ENCODE measurements at regions not wholly inside any gene's neighbourhood (a gene's known extent, or its start where the extent isn't known, plus 50 kb on each side); places are given as distances from the start of the nearest gene placed in this dataset.

- TF ChIP-seq, protein P1, sequence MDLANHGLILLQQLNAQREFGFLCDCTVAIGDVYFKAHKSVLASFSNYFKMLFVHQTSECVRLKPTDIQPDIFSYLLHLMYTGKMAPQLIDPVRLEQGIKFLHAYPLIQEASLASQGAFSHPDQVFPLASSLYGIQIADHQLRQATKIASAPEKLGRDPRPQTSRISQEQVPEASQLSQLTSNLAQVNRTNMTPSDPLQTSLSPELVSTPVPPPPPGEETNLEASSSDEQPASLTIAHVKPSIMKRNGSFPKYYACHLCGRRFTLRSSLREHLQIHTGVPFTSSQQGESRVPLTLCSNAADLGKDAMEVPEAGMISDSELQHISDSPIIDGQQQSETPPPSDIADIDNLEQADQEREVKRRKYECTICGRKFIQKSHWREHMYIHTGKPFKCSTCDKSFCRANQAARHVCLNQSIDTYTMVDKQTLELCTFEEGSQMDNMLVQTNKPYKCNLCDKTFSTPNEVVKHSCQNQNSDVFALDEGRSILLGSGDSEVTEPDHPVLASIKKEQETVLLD (IDR thresholded peaks at IDR 0.05): no peak
- TF ChIP-seq ZNF431 (CRISPR knock-in tag; IDR thresholded peaks at IDR 0.05): no peak
- TF ChIP-seq, protein P2, sequence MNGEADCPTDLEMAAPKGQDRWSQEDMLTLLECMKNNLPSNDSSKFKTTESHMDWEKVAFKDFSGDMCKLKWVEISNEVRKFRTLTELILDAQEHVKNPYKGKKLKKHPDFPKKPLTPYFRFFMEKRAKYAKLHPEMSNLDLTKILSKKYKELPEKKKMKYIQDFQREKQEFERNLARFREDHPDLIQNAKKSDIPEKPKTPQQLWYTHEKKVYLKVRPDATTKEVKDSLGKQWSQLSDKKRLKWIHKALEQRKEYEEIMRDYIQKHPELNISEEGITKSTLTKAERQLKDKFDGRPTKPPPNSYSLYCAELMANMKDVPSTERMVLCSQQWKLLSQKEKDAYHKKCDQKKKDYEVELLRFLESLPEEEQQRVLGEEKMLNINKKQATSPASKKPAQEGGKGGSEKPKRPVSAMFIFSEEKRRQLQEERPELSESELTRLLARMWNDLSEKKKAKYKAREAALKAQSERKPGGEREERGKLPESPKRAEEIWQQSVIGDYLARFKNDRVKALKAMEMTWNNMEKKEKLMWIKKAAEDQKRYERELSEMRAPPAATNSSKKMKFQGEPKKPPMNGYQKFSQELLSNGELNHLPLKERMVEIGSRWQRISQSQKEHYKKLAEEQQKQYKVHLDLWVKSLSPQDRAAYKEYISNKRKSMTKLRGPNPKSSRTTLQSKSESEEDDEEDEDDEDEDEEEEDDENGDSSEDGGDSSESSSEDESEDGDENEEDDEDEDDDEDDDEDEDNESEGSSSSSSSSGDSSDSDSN (IDR thresholded peaks at IDR 0.05; ENCODE audit: borderline replicate concordance in 1 of 2, low read depth in 2 of 2, low read length in 2 of 2): no peak
- TF ChIP-seq ZNF316 (IDR thresholded peaks at IDR 0.05): peak; percentile 59
- TF ChIP-seq HDAC8 (tag; IDR thresholded peaks at IDR 0.05): no peak
- 0 out of 2 replicates have a peak, but pooled peaks have one; percentile 56 for TF ChIP-seq TRIM28 (IDR thresholded peaks at IDR 0.05)
- no peak for TF ChIP-seq TGIF2 (CRISPR knock-in tag; IDR thresholded peaks at IDR 0.05)
- TF ChIP-seq, protein P3, sequence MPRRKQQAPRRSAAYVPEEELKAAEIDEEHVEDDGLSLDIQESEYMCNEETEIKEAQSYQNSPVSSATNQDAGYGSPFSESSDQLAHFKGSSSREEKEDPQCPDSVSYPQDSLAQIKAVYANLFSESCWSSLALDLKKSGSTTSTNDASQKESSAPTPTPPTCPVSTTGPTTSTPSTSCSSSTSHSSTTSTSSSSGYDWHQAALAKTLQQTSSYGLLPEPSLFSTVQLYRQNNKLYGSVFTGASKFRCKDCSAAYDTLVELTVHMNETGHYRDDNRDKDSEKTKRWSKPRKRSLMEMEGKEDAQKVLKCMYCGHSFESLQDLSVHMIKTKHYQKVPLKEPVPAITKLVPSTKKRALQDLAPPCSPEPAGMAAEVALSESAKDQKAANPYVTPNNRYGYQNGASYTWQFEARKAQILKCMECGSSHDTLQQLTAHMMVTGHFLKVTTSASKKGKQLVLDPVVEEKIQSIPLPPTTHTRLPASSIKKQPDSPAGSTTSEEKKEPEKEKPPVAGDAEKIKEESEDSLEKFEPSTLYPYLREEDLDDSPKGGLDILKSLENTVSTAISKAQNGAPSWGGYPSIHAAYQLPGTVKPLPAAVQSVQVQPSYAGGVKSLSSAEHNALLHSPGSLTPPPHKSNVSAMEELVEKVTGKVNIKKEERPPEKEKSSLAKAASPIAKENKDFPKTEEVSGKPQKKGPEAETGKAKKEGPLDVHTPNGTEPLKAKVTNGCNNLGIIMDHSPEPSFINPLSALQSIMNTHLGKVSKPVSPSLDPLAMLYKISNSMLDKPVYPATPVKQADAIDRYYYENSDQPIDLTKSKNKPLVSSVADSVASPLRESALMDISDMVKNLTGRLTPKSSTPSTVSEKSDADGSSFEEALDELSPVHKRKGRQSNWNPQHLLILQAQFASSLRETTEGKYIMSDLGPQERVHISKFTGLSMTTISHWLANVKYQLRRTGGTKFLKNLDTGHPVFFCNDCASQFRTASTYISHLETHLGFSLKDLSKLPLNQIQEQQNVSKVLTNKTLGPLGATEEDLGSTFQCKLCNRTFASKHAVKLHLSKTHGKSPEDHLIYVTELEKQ (CRISPR knock-in tag; IDR thresholded peaks at IDR 0.05): no peak
- TF ChIP-seq FOXO4 (CRISPR knock-in tag; IDR thresholded peaks at IDR 0.05): no peak
- TF ChIP-seq, protein P4, sequence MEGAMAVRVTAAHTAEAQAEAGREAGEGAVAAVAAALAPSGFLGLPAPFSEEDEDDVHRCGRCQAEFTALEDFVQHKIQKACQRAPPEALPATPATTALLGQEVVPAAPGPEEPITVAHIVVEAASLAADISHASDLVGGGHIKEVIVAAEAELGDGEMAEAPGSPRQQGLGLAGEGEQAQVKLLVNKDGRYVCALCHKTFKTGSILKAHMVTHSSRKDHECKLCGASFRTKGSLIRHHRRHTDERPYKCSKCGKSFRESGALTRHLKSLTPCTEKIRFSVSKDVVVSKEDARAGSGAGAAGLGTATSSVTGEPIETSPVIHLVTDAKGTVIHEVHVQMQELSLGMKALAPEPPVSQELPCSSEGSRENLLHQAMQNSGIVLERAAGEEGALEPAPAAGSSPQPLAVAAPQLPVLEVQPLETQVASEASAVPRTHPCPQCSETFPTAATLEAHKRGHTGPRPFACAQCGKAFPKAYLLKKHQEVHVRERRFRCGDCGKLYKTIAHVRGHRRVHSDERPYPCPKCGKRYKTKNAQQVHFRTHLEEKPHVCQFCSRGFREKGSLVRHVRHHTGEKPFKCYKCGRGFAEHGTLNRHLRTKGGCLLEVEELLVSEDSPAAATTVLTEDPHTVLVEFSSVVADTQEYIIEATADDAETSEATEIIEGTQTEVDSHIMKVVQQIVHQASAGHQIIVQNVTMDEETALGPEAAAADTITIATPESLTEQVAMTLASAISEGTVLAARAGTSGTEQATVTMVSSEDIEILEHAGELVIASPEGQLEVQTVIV (CRISPR knock-in tag; IDR thresholded peaks at IDR 0.05; ENCODE audit: borderline replicate concordance): no peak
- no peak for TF ChIP-seq ZNF324 (CRISPR knock-in tag; IDR thresholded peaks at IDR 0.05)
- TF ChIP-seq ZNF280A (IDR thresholded peaks at IDR 0.05; ENCODE audit: low read depth, partially characterized antibody): peak; percentile 24
These were observed 239.4 kb downstream of the ARHGAP12 start (continued) for GRCh38 chr10:31689233-31689632.
